Tibial nerve (tissue), 4 donors: ENCODE measurements at regions not wholly inside any gene's neighbourhood (a gene's known extent, or its start where the extent isn't known, plus 50 kb on each side); places are given as distances from the start of the nearest gene placed in this dataset.

Source experiments
- DNase-seq, 2 donors: peaks; one replicate each; pipeline ENCODE4 v3.0.0-alpha.2; 2019; ENCODE audit warnings: low spot score in 2 of 2
- H3K27ac ChIP-seq, 4 donors: fragments of 200-600 bp; sonication (generic) in 3 of 4; one replicate each; pipeline ENCODE4 v1.5.1; 2017 to 2019; ENCODE audit warnings: mild to moderate bottlenecking in 1 of 4
- H3K27me3 ChIP-seq, 2 donors: fragments of 200-600 bp; sonication (generic) in 1 of 2; one replicate each; pipeline versions ENCODE4 v1.5.1 to v1.6.0; 2017 to 2019
- H3K36me3 ChIP-seq, 3 donors: fragments of 200-600 bp; sonication (generic); one replicate each; pipeline ENCODE4 v1.5.1; 2018 to 2019
- H3K4me1 ChIP-seq, 4 donors: fragments of 200-600 bp; sonication (generic) in 3 of 4; one replicate each; pipeline ENCODE4 v1.5.1; 2017 to 2019
- H3K4me3 ChIP-seq, 4 donors: fragments of 200-600 bp; sonication (generic) in 3 of 4; one replicate each; pipeline ENCODE4 v1.5.1; 2017 to 2019; ENCODE audit warnings: mild to moderate bottlenecking in 1 of 4, moderate library complexity in 1 of 4
- H3K9me3 ChIP-seq, 4 donors: fragments of 200-600 bp; sonication (generic) in 3 of 4; one replicate each; pipeline ENCODE4 v1.5.1; 2017 to 2019
- CTCF ChIP-seq, 5 experiments: fragments of 200-600 bp in 3 of 5; fragments of 450-650 bp in 2 of 5; sonication (generic) in 3 of 5; IDR thresholded peaks; one replicate each; pipeline ENCODE4 v1.5.1; 2016 to 2019; ENCODE audit warnings: antibody characterized with exemption in 5 of 5, mild to moderate bottlenecking in 3 of 5, moderate library complexity in 2 of 5
- EP300 ChIP-seq, 2 donors: sonication (generic); formaldehyde crosslinking; IDR thresholded peaks; one replicate each; pipeline ENCODE4 v1.6.1; 2017; ENCODE audit warnings: antibody characterized with exemption in 2 of 2, mild to moderate bottlenecking in 1 of 2
- POLR2A ChIP-seq, 2 donors: fragments of 450-650 bp; IDR thresholded peaks; one replicate each; pipeline ENCODE4 v1.6.1; 2017; ENCODE audit warnings: antibody characterized with exemption in 2 of 2, mild to moderate bottlenecking in 2 of 2, moderate library complexity in 2 of 2
- WGBS, 2 donors: methylation state at CpG; one replicate each; pipeline ENCODE4 v1.1.5; 2018; 5-methylcytosine and 5-hydroxymethylcytosine counted together

DNA sequence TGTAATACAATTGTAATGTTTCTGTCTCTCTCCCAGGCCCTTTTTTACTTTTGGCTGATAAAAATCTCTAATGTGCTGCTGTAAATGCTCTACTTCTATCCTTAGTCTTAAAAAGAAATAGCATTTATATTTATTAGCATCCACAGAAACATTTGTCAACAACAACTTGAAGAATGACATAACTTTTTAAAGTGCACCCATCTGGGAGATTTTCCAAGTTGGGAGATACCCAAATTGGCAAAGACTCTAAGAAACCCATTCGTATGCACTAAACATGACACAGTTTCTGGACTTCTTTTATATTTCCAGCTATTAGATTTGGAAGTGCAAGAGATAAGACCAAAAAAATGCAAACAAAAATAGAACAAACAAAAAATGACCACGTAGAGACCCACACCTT, 2287.4 kb upstream of the WWC1 start:
- no peak for DNase-seq
- Histone ChIP-seq H3K27ac (no peak overlapping the region), H3K27me3 (no peaks in the 10 kb centered on the region), H3K9me3 (no peaks in the 10 kb centered on the region), H3K4me3 (no peak overlapping the region), H3K36me3 (no peaks in the 10 kb centered on the region), H3K4me1 (no peaks in the 10 kb centered on the region)
- WGBS, 2 donors: 28 to 33% methylated on average over 2 of the region's 2 CpGs
- TF ChIP-seq EP300 (IDR thresholded peaks at IDR 0.05) (no peak), CTCF (IDR thresholded peaks at IDR 0.05) (no peak), POLR2A (IDR thresholded peaks at IDR 0.05) (no peak)

DNA sequence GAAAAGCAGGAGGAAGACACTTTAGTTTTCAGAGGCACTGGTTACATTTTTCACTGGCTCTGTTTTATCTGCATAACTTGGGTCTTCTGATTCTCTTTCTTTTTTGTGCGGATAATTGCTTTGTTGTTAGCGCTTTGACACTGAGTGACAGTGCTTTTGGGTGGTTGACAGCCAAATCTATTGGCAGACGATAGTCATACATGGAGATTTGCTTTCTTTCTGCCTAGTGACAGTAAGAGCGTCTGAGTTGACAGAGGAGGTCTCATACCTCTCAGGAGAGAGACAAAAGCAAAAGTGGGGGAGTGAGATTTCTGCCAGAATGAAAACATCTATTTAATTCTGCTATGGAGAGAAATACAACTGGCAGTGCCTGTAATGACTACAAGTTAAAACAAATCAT, 2278.0 kb upstream of the WWC1 start:
- TF ChIP-seq EP300 (IDR thresholded peaks at IDR 0.05): no peak
- TF ChIP-seq POLR2A (IDR thresholded peaks at IDR 0.05): no peak
- TF ChIP-seq CTCF (IDR thresholded peaks at IDR 0.05): no peak
- Histone ChIP-seq H3K36me3 (no peaks in the 10 kb centered on the region), H3K4me1 (no peaks in the 10 kb centered on the region), H3K4me3 (no peak overlapping the region), H3K9me3 (no peaks in the 10 kb centered on the region), H3K27ac (no peak overlapping the region), H3K27me3 (no peaks in the 10 kb centered on the region)
- WGBS, 2 donors: 87 to 88% methylated on average over 4 of the region's 4 CpGs
- no peak for DNase-seq

GRCh38 chr5:166014256-166014655, 2277.2 kb upstream of the WWC1 start:
- Histone ChIP-seq H3K4me1 (no peaks in the 10 kb centered on the region), H3K27ac (no peak overlapping the region), H3K4me3 (no peak overlapping the region), H3K9me3 (no peaks in the 10 kb centered on the region), H3K27me3 (no peaks in the 10 kb centered on the region), H3K36me3 (no peaks in the 10 kb centered on the region)
- 64 to 76% methylated on average over 2 of the region's 2 CpGs for WGBS, 2 donors
- TF ChIP-seq EP300 (IDR thresholded peaks at IDR 0.05) (no peak), CTCF (IDR thresholded peaks at IDR 0.05) (no peak), POLR2A (IDR thresholded peaks at IDR 0.05) (no peak)
- no peak for DNase-seq

- TF ChIP-seq CTCF (IDR thresholded peaks at IDR 0.05): no peak
- TF ChIP-seq EP300 (IDR thresholded peaks at IDR 0.05): no peak
- TF ChIP-seq POLR2A (IDR thresholded peaks at IDR 0.05): no peak
- no peak overlapping the region for H3K27ac ChIP-seq
- H3K4me3 ChIP-seq: no peak overlapping the region
- H3K27me3 ChIP-seq: no peaks in the 10 kb centered on the region
- DNase-seq: no peak
- no peaks in the 10 kb centered on the region for H3K4me1 ChIP-seq
- H3K36me3 ChIP-seq: no peaks in the 10 kb centered on the region
- H3K9me3 ChIP-seq: no peaks in the 10 kb centered on the region
- WGBS, 2 donors: 62 to 74% methylated on average over 1 of the region's 1 CpG
These were observed 2272.7 kb upstream of the WWC1 start for GRCh38 chr5:166018716-166019115.

DNA sequence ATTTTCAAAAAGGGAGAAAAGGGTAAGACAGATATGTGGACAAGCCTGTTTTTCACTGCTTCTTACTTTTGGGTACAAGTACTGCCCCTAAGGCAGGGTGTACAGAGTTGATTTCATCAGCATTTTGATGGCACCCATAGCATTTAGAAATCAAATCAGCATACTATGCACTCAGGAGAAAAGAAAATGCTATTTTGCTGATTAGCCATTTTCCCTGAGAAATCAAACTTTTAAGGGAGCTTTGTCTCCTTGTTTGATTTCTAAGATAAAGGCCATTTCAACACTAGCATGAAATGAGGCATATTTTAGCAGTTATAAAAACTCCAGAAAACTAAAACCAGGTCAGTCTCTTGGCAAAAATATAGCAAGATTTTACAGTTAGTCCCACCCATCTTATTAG, 2269.4 kb upstream of the WWC1 start:
- no peak for TF ChIP-seq EP300 (IDR thresholded peaks at IDR 0.05)
- Histone ChIP-seq H3K9me3 (no peaks in the 10 kb centered on the region), H3K27ac (no peak overlapping the region), H3K27me3 (no peaks in the 10 kb centered on the region), H3K36me3 (no peaks in the 10 kb centered on the region), H3K4me1 (no peaks in the 10 kb centered on the region), H3K4me3 (no peak overlapping the region)
- no peak for DNase-seq

- no peaks in the 10 kb centered on the region for H3K9me3 ChIP-seq
- no peaks in the 10 kb centered on the region for H3K27me3 ChIP-seq
- TF ChIP-seq EP300 (IDR thresholded peaks at IDR 0.05): no peak
- no peak for TF ChIP-seq POLR2A (IDR thresholded peaks at IDR 0.05)
- TF ChIP-seq CTCF (IDR thresholded peaks at IDR 0.05): no peak
- H3K36me3 ChIP-seq: no peaks in the 10 kb centered on the region
- no peak overlapping the region for H3K4me3 ChIP-seq
- DNase-seq: no peak
- no peak overlapping the region for H3K27ac ChIP-seq
- H3K4me1 ChIP-seq: no peaks in the 10 kb centered on the region
These were observed 2266.5 kb upstream of the WWC1 start for GRCh38 chr5:166024970-166025369.
